HG03280 (cell line): ENCODE measurements at regions not wholly inside any gene's neighbourhood (a gene's known extent, or its start where the extent isn't known, plus 50 kb on each side); places are given as distances from the start of the nearest gene placed in this dataset.
"Not testable (repeated sequence)": the region's sequence is repeated elsewhere in the genome, so short reads cannot be mapped to it uniquely, and the experiment has no call there.

Source experiments
- ATAC-seq: cut with Tn5 transposase; IDR thresholded peaks from one replicate; pipeline ENCODE4 v1.9.1; 2021; ENCODE audit warnings: mild to moderate bottlenecking, moderate library complexity; ENCODE audit not compliant: unreplicated experiment

- ATAC-seq, result not testable (repeated sequence)
Observed at GRCh38 chr12:131311279-131311722, 357.6 kb downstream of the ADGRD1 start.

- ATAC-seq, result no peak
Observed at GRCh38 chr12:131311764-131312163, 358.1 kb downstream of the ADGRD1 start.

GRCh38 chr12:131312382-131312781, 358.7 kb downstream of the ADGRD1 start:
- not testable (repeated sequence) for ATAC-seq

- ATAC-seq, result no peak
Observed at GRCh38 chr12:131312793-131313545, 359.3 kb downstream of the ADGRD1 start.

- ATAC-seq, result no peak
Observed at GRCh38 chr12:131313635-131314034, 359.9 kb downstream of the ADGRD1 start.

- no peak for ATAC-seq
Observed at GRCh38 chr12:131314524-131315090, 360.9 kb downstream of the ADGRD1 start.

- no peak for ATAC-seq
Observed at GRCh38 chr12:131315601-131316000, 361.9 kb downstream of the ADGRD1 start.

GRCh38 chr12:131316388-131316787, 362.7 kb downstream of the ADGRD1 start:
- no peak for ATAC-seq

- no peak for ATAC-seq
Observed at GRCh38 chr12:131318045-131318685, 364.5 kb downstream of the ADGRD1 start.

- no peak for ATAC-seq
Observed at GRCh38 chr12:131321988-131322387, 368.3 kb downstream of the ADGRD1 start.

GRCh38 chr12:131322460-131322859, 368.8 kb downstream of the ADGRD1 start:
- ATAC-seq, result not testable (repeated sequence)

GRCh38 chr12:131323879-131324278, 370.2 kb downstream of the ADGRD1 start:
- no peak for ATAC-seq

- ATAC-seq, result no peak
Observed at GRCh38 chr12:131327521-131328488, 374.1 kb downstream of the ADGRD1 start.

GRCh38 chr12:131328861-131329845, 375.4 kb downstream of the ADGRD1 start:
- ATAC-seq, result not testable (repeated sequence)

- ATAC-seq, result no peak
Observed at GRCh38 chr12:131330106-131330815, 376.6 kb downstream of the ADGRD1 start.

- ATAC-seq, result no peak
Observed at GRCh38 chr12:131331148-131331750, 377.5 kb downstream of the ADGRD1 start.

- ATAC-seq, result no peak
Observed at GRCh38 chr12:131332224-131332623, 378.5 kb downstream of the ADGRD1 start.

GRCh38 chr12:131333136-131333535, 377.8 kb upstream of the SFSWAP start:
- ATAC-seq, result no peak
